PFSK-1 (cell line): ENCODE measurements at regions not wholly inside any gene's neighbourhood (a gene's known extent, or its start where the extent isn't known, plus 50 kb on each side); places are given as distances from the start of the nearest gene placed in this dataset.

Experiments used
- POLR2AphosphoS5 ChIP-seq: IDR thresholded peaks from 2 replicates; pipeline ENCODE4 v1.6.1; 2012; ENCODE audit warnings: low read depth, mild to moderate bottlenecking, control low read depth, low read length, moderate library complexity
- SIN3A ChIP-seq: IDR thresholded peaks from 2 replicates; pipeline ENCODE4 v1.6.1; 2012; ENCODE audit warnings: mild to moderate bottlenecking, low read length, moderate library complexity, borderline replicate concordance; ENCODE audit not compliant: insufficient read depth
- TAF1 ChIP-seq: IDR thresholded peaks from 2 replicates; pipeline ENCODE4 v1.6.1; 2012; ENCODE audit warnings: low read length, control low read depth, borderline replicate concordance; ENCODE audit not compliant: insufficient read depth
- TF ChIP-seq, protein P1 (sequence below), 2 experiments: IDR thresholded peaks; 2 replicates each; pipeline versions ENCODE4 v1.6.1 to v1.8.0; 2011 to 2012; ENCODE audit warnings: low read depth in 2 of 2, low read length in 2 of 2, control low read depth in 1 of 2, inconsistent platforms in 1 of 2, mild to moderate bottlenecking in 1 of 2, moderate library complexity in 1 of 2; ENCODE audit not compliant: insufficient read depth in 1 of 2

DNA sequence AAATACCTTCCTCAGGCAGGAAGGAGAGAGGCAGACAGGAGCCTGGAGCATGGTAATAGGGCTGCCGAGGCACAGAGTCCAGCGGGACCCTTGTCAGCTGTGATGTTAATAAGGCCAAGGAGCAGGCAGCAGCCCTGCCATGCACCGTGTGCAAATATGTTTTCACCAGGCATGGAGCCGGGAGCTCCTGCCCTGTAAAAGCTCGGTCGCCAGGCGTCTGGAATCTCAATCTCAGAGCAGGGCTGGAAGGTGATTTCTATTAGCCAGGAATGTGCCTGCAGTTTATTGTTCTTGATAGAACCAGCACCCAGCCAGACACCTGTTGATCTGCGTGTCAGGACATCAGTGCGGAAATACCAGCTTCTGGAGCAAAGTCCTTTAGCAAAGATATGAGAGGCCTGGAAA lies 469.8 kb downstream of the GLRX3 start:
- TF ChIP-seq TAF1: no peak
- TF ChIP-seq, protein P1, sequence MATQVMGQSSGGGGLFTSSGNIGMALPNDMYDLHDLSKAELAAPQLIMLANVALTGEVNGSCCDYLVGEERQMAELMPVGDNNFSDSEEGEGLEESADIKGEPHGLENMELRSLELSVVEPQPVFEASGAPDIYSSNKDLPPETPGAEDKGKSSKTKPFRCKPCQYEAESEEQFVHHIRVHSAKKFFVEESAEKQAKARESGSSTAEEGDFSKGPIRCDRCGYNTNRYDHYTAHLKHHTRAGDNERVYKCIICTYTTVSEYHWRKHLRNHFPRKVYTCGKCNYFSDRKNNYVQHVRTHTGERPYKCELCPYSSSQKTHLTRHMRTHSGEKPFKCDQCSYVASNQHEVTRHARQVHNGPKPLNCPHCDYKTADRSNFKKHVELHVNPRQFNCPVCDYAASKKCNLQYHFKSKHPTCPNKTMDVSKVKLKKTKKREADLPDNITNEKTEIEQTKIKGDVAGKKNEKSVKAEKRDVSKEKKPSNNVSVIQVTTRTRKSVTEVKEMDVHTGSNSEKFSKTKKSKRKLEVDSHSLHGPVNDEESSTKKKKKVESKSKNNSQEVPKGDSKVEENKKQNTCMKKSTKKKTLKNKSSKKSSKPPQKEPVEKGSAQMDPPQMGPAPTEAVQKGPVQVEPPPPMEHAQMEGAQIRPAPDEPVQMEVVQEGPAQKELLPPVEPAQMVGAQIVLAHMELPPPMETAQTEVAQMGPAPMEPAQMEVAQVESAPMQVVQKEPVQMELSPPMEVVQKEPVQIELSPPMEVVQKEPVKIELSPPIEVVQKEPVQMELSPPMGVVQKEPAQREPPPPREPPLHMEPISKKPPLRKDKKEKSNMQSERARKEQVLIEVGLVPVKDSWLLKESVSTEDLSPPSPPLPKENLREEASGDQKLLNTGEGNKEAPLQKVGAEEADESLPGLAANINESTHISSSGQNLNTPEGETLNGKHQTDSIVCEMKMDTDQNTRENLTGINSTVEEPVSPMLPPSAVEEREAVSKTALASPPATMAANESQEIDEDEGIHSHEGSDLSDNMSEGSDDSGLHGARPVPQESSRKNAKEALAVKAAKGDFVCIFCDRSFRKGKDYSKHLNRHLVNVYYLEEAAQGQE (IDR thresholded peaks at IDR 0.05; ENCODE audit: insufficient read depth in 1 of 2, low read depth in 2 of 2, low read length in 2 of 2): no peak
- TF ChIP-seq POLR2AphosphoS5: no peak
- no peak for TF ChIP-seq SIN3A
